GM12801 (cell line): ENCODE measurements at regions not wholly inside any gene's neighbourhood (a gene's known extent, or its start where the extent isn't known, plus 50 kb on each side); places are given as distances from the start of the nearest gene placed in this dataset.

Experiments
- CTCF ChIP-seq: IDR thresholded peaks from one replicate; pipeline ENCODE4 v1.5.1; 2011; ENCODE audit warnings: control low read depth; ENCODE audit not compliant: insufficient read length; ENCODE audit errors: extremely low read depth

DNA sequence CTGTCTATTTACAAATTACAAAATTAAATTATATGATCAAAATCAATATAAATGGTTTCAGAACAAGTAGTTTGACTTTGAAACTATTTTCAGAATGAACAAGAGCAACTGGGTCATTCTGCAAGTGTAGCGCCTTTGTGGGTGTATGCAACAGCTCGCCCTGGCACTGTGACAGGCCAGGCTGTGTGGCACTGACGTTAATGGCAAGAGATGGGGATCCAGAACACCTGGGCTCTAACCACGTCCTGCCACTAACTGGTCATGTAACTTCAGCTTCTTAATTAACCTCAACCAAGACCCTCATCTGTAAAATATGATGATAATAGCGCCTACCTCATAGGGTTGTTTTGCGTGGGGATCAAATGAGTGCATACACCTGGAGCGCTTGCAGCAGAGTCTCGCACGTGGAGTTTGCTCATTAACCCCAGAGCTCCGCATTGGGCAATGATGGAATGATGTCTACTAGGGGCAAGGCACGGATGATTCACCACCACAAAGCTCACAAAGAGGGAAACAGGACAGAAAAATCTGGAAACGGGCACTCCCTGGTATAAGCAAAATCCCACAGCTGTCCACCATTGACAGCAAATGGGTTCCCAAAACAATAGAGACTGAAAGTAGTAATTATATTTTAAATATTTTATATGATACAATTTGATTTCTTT, 639.4 kb downstream of the SEMA5A start:
- TF ChIP-seq CTCF = no peak

DNA sequence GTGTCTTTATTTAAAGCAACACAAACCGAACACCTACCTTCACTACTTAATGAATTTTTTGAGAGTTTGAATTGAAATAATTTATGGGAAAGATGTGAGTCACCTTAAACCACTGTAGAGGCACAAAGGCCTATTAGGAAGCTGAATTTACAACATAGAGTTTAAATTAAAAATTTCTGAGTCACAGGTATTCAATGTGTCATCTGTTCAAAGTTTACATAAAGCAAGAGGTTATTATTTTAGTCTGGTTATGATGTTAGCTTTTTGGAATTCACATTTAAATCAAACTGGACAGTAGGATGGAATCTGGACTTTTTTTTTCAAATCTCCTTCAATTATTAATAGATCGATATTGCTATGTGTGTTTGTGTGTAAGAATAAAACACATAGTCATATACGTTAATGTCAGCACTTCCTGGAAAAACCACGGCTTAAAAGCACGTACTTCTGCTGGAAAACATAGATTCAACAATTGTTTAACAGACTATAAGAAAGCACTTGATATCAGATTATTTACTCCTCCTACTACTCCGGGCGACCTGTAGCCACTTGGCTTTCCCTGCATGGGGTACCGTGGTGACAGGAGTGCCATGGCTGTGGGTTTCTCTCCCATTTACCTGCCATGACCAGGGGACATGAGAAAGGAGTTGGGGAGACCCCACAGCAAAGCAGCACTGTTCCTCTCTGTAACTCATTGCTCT, 638.6 kb downstream of the SEMA5A start:
- TF ChIP-seq CTCF = no peak

DNA sequence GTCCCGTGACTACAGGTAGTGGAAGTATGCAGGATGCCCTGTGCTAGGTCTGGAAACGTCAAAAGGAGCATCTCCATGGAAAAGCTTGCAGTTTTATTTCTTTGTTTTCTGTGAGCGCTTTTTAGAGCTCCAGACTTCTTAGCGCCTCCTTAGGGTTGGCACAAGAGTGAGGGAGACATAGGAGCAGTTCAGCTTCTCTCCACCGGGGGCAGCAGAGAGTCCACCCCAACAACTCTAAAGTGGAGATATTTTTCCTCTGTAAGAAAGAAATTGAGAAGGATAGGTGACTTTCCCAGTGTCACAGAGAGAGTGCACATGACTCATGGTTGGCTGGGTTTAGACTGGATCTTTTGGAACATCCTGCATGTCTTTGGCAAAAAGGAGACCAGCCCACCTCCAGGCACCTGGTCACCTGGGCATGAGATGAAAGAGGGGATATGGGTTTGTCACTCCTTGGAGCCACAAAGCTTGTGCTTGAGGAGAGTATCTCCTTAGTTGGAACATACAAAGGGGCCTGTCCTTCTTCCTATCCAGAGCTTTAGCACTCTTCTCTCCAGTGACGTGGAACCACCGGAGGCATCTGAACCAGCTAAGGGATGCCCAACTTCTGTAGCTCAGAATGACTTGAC, 637.7 kb downstream of the SEMA5A start:
- peak; percentile 33 for TF ChIP-seq CTCF

- TF ChIP-seq CTCF = no peak
These were observed 633.8 kb downstream of the SEMA5A start for GRCh38 chr5:8912106-8912505.

DNA sequence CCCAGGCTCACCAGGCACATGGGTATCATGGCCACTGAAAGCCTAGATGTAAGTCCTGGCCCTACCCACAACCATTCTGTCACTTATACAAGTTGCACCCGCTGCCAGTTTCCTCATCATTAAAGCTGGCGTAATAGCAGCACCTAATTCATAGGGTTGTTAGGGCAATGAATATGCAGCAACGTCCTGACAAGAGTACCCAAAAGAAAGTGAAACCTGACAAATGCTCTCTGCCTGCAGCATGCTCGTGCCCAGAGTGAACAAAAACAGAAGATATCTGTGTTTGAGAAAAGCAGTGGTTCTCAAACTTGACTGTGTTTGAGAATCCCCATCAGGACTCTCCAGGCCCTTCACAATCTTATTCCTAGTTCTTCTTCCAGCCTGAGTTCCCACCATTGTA, 632.4 kb downstream of the SEMA5A start:
- no peak for TF ChIP-seq CTCF

DNA sequence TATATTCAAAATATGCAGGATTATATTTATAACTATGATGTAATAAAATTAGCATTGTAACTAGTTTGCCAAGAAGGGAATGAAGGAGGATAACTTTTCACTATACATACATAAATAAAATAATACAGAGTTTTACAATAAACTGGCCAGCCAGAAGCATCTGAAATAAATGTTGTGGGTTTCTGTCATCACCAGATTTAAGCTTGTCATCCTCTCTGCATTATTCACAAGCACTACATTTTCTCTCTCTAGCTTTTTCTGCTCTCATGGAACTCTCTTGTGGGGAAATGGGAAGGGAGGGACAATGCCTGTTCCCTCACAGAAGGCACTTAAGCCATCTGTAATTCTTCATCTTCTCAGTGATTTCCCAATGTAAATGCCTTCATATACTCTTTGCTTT, 626.8 kb downstream of the SEMA5A start:
- no peak for TF ChIP-seq CTCF

GRCh38 chr5:8923526-8923925, 622.3 kb downstream of the SEMA5A start:
- TF ChIP-seq CTCF = no peak
